8988T (cell line): ENCODE measurements at regions not wholly inside any gene's neighbourhood (a gene's known extent, or its start where the extent isn't known, plus 50 kb on each side); places are given as distances from the start of the nearest gene placed in this dataset.
"Not testable (repeated sequence)": the region's sequence is repeated elsewhere in the genome, so short reads cannot be mapped to it uniquely, and the experiment has no call there.

Experiments
- DNase-seq: peaks from one replicate; pipeline ENCODE4 v3.0.0; 2011

GRCh38 chr5:39624890-39625289, 200.1 kb upstream of the DAB2 start:
- DNase-seq, result no peak

- DNase-seq, result no peak
Measured at GRCh38 chr5:39624268-39624886, 199.6 kb upstream of the DAB2 start.

GRCh38 chr5:39623291-39623865, 198.6 kb upstream of the DAB2 start:
- no peak for DNase-seq

- DNase-seq, result no peak
Measured at GRCh38 chr5:39622281-39622680, 197.5 kb upstream of the DAB2 start.

- no peak for DNase-seq
Measured at GRCh38 chr5:39619168-39619818, 194.5 kb upstream of the DAB2 start.

- DNase-seq, result no peak
Measured at GRCh38 chr5:39618391-39618790, 193.6 kb upstream of the DAB2 start.

- DNase-seq, result no peak
Measured at GRCh38 chr5:39616131-39616530, 191.4 kb upstream of the DAB2 start.

- not testable (repeated sequence) for DNase-seq
Measured at GRCh38 chr5:39611076-39611475, 186.3 kb upstream of the DAB2 start.

- no peak for DNase-seq
Measured at GRCh38 chr5:39608024-39608423, 183.2 kb upstream of the DAB2 start.

GRCh38 chr5:39606591-39606990, 181.8 kb upstream of the DAB2 start:
- DNase-seq, result no peak

GRCh38 chr5:39605588-39606575, 181.1 kb upstream of the DAB2 start:
- DNase-seq, result no peak

GRCh38 chr5:39605145-39605544, 180.4 kb upstream of the DAB2 start:
- DNase-seq, result no peak

GRCh38 chr5:39604491-39604890, 179.7 kb upstream of the DAB2 start:
- DNase-seq, result no peak

- no peak for DNase-seq
Measured at GRCh38 chr5:39599721-39600431, 175.1 kb upstream of the DAB2 start.

GRCh38 chr5:39598661-39599248, 174.0 kb upstream of the DAB2 start:
- no peak for DNase-seq

GRCh38 chr5:39588179-39588578, 163.4 kb upstream of the DAB2 start:
- no peak for DNase-seq

GRCh38 chr5:39587675-39588074, 162.9 kb upstream of the DAB2 start:
- no peak for DNase-seq

GRCh38 chr5:39586185-39586584, 161.4 kb upstream of the DAB2 start:
- no peak for DNase-seq

GRCh38 chr5:39584927-39585326, 160.1 kb upstream of the DAB2 start:
- no peak for DNase-seq

GRCh38 chr5:39580702-39581453, 156.1 kb upstream of the DAB2 start:
- DNase-seq, result no peak

- DNase-seq, result no peak
Measured at GRCh38 chr5:39579750-39580149, 155.0 kb upstream of the DAB2 start.
